Testis (tissue), 2 donors: ENCODE measurements at regions not wholly inside any gene's neighbourhood (a gene's known extent, or its start where the extent isn't known, plus 50 kb on each side); places are given as distances from the start of the nearest gene placed in this dataset.

Experiments used
- DNase-seq: peaks from one replicate; pipeline ENCODE4 v3.0.0-alpha.2; 2019
- H3K27ac ChIP-seq, 2 donors: fragments of 200-600 bp; sonication (generic); one replicate each; pipeline ENCODE4 v1.5.1; 2019
- H3K27me3 ChIP-seq: fragments of 200-600 bp; sonication (generic); one replicate; pipeline ENCODE4 v1.5.1; 2019
- H3K36me3 ChIP-seq: fragments of 200-600 bp; sonication (generic); one replicate; pipeline ENCODE4 v1.5.1; 2017; ENCODE audit warnings: low read depth; ENCODE audit errors: missing control alignments
- H3K4me1 ChIP-seq: fragments of 200-600 bp; sonication (generic); one replicate; pipeline ENCODE4 v1.5.1; 2019
- H3K4me3 ChIP-seq, 2 donors: fragments of 200-600 bp; sonication (generic); one replicate each; pipeline ENCODE4 v1.5.1; 2017 to 2019
- H3K9me3 ChIP-seq: fragments of 200-600 bp; sonication (generic); one replicate; pipeline ENCODE4 v1.5.1; 2017
- POLR2A ChIP-seq: fragments of 450-650 bp; IDR thresholded peaks from one replicate; pipeline ENCODE4 v1.6.1; 2017; ENCODE audit warnings: antibody characterized with exemption, mild to moderate bottlenecking, moderate library complexity
- WGBS, 2 donors: methylation state at CpG; one replicate each; pipeline ENCODE4 v1.1.5; 2018; 5-methylcytosine and 5-hydroxymethylcytosine counted together
- intact Hi-C: fragments of 100-400 bp; cut with DNase I; formaldehyde crosslinking; loops from one replicate; pipeline ENCODE4 v1.15.1; 2023; ENCODE audit warnings: low total_unique reads
- TF ChIP-seq, protein P1 (sequence below), 3 experiments: fragments of 450-650 bp in 2 of 3; fragments of 200-600 bp in 1 of 3; sonication (generic) in 1 of 3; IDR thresholded peaks; one replicate each; pipeline ENCODE4 v1.5.1; 2016 to 2019; ENCODE audit warnings: antibody characterized with exemption in 3 of 3, mild to moderate bottlenecking in 2 of 3, moderate library complexity in 1 of 3

DNA sequence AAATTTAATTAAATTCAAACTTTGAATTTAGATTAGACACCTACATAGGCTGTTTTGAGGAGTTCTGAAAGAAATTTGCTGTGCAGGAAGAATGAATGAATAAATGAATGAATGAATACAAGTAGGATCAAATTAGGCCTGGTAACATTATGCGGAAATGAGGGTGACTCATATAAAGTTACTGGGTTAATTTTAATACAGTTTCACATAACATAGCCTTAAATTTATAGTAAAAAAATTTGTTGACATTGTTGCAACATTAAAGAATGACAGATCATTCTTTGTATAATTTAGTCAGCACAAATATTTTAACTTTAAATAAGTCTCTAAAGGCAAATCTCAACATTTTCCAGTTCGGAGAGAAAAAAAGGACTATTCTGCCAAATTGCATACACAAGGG is 1293.1 kb upstream of the SLC39A10 start:
- no peak for DNase-seq
- Histone ChIP-seq H3K36me3 (no peaks in the 10 kb centered on the region), H3K4me3 (no peak overlapping the region), H3K27me3 (no peaks in the 10 kb centered on the region), H3K4me1 (no peaks in the 10 kb centered on the region), H3K27ac (no peak overlapping the region), H3K9me3 (no peaks in the 10 kb centered on the region)
- intact Hi-C loops: no loop called here
- TF ChIP-seq POLR2A: no peak
- TF ChIP-seq, protein P1, sequence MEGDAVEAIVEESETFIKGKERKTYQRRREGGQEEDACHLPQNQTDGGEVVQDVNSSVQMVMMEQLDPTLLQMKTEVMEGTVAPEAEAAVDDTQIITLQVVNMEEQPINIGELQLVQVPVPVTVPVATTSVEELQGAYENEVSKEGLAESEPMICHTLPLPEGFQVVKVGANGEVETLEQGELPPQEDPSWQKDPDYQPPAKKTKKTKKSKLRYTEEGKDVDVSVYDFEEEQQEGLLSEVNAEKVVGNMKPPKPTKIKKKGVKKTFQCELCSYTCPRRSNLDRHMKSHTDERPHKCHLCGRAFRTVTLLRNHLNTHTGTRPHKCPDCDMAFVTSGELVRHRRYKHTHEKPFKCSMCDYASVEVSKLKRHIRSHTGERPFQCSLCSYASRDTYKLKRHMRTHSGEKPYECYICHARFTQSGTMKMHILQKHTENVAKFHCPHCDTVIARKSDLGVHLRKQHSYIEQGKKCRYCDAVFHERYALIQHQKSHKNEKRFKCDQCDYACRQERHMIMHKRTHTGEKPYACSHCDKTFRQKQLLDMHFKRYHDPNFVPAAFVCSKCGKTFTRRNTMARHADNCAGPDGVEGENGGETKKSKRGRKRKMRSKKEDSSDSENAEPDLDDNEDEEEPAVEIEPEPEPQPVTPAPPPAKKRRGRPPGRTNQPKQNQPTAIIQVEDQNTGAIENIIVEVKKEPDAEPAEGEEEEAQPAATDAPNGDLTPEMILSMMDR (IDR thresholded peaks at IDR 0.05): no peak
- WGBS, 2 donors: 83 to 92% methylated on average over 2 of the region's 2 CpGs

DNA sequence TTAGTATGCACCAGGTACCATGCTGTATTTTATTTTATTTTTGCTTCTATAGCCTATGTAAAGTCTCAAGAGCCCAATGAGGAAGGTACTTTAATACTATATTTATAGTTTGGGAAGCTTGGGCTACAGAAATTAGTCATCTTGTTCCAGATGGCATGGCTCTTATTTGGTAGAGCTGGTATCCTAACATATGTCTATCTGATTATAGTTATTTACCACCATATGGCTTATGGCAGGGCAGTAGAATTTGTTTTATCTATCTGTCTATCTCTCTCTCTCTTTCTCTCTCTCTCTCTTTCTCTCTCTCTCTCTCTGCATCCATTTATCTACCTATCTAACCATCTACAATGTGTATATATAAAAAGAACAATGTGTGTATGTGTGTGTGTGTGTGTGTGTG is 1293.7 kb upstream of the SLC39A10 start:
- Histone ChIP-seq H3K4me3 (no peak overlapping the region), H3K4me1 (no peaks in the 10 kb centered on the region), H3K36me3 (no peaks in the 10 kb centered on the region), H3K27ac (no peak overlapping the region), H3K9me3 (no peaks in the 10 kb centered on the region), H3K27me3 (no peaks in the 10 kb centered on the region)
- intact Hi-C loops: no loop called here
- no peak for TF ChIP-seq POLR2A
- DNase-seq: no peak

DNA sequence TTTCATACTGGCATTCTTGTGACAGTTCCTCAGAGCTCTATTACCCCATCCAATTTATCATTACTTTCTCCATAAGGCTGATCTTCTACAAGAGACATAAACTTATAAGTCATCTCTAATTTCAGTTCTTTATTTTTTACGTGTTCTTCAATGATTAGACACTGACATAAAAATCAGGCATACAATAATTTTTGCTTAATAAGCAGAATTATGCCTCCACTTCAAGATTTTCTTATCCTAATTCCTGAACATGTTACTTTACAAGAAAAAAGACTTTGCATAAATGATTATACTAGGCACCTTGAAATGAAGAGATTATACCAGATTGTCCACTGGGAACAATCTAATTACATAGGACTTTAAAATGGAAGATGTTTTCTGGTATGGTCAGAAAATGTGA is 1304.5 kb upstream of the SLC39A10 start:
- DNase-seq: no peak
- intact Hi-C loops: no loop called here
- Histone ChIP-seq H3K36me3 (no peaks in the 10 kb centered on the region), H3K4me3 (no peak overlapping the region), H3K27ac (no peak overlapping the region), H3K4me1 (no peaks in the 10 kb centered on the region), H3K9me3 (no peaks in the 10 kb centered on the region), H3K27me3 (no peaks in the 10 kb centered on the region)
- TF ChIP-seq POLR2A: no peak
- TF ChIP-seq, protein P1 (IDR thresholded peaks at IDR 0.05): no peak
- WGBS, 2 donors: 85 to 89% methylated on average over 1 of the region's 1 CpG

DNA sequence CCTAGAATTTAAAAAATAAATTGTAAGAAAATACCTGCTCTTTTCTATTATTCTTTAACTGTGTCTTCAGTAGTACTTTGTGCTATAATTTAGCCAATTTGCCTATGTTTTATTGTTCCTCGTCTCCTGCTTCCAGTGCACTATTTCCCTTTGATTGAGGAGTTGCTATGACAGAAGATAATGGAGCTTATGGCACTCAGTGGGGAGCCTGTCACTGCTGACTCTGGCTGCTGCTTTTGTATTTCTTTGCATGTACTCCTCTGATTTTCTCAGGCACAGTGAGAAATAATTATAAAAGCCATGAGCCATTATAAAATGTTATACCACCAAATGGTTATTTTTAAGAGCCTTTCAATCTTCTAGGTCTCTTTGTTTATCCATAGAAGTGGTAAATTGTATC is 1310.8 kb upstream of the SLC39A10 start:
- WGBS, 2 donors: 40 to 57% methylated on average over 1 of the region's 1 CpG
- no peak for DNase-seq
- Histone ChIP-seq H3K4me3 (no peak overlapping the region), H3K36me3 (no peaks in the 10 kb centered on the region), H3K27me3 (no peaks in the 10 kb centered on the region), H3K9me3 (no peaks in the 10 kb centered on the region), H3K27ac (no peak overlapping the region), H3K4me1 (no peaks in the 10 kb centered on the region)
- TF ChIP-seq, protein P1 (IDR thresholded peaks at IDR 0.05): no peak
- TF ChIP-seq POLR2A: no peak
- intact Hi-C loops: no loop called here

DNA sequence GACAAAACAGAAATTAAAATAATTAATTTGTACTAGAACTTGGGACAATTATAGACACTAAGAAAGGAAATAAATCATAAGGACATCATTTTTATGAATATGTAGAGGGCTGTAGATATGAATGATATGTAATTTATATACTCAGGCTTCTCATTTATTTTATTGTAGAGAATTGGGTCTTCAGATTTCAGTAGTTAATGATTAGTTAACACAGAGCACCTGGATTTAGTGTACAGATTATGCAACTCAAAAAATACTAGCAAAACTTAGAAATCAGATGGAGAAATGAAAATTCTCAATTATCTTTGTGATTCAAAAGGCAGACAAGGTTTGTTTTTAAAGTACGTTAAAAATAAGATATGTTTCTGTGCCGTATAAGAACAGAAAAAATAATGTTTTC is 1311.7 kb upstream of the SLC39A10 start:
- intact Hi-C loops: no loop called here
- no peak for DNase-seq
- Histone ChIP-seq H3K27me3 (no peaks in the 10 kb centered on the region), H3K9me3 (no peaks in the 10 kb centered on the region), H3K4me3 (no peak overlapping the region), H3K36me3 (no peaks in the 10 kb centered on the region), H3K4me1 (no peaks in the 10 kb centered on the region), H3K27ac (no peak overlapping the region)
- TF ChIP-seq POLR2A: no peak
- TF ChIP-seq, protein P1 (IDR thresholded peaks at IDR 0.05): no peak
- 72 to 93% methylated on average over 2 of the region's 2 CpGs for WGBS, 2 donors
